Lower leg skin (tissue), 3 donors: ENCODE measurements at regions not wholly inside any gene's neighbourhood (a gene's known extent, or its start where the extent isn't known, plus 50 kb on each side); places are given as distances from the start of the nearest gene placed in this dataset.
"Not testable (repeated sequence)": the region's sequence is repeated elsewhere in the genome, so short reads cannot be mapped to it uniquely, and the experiment has no call there.

Experiments
- POLR2A ChIP-seq, 2 donors: fragments of 450-650 bp; IDR thresholded peaks; one replicate each; pipeline ENCODE4 v1.6.1; 2016 to 2017; ENCODE audit warnings: antibody characterized with exemption in 2 of 2, mild to moderate bottlenecking in 1 of 2, moderate library complexity in 1 of 2
- TF ChIP-seq, protein P1 (sequence below), 3 donors: fragments of 450-650 bp; IDR thresholded peaks; one replicate each; pipeline ENCODE4 v1.5.1; 2016; ENCODE audit warnings: antibody characterized with exemption in 3 of 3, mild to moderate bottlenecking in 3 of 3, moderate library complexity in 2 of 3

- TF ChIP-seq, protein P1, sequence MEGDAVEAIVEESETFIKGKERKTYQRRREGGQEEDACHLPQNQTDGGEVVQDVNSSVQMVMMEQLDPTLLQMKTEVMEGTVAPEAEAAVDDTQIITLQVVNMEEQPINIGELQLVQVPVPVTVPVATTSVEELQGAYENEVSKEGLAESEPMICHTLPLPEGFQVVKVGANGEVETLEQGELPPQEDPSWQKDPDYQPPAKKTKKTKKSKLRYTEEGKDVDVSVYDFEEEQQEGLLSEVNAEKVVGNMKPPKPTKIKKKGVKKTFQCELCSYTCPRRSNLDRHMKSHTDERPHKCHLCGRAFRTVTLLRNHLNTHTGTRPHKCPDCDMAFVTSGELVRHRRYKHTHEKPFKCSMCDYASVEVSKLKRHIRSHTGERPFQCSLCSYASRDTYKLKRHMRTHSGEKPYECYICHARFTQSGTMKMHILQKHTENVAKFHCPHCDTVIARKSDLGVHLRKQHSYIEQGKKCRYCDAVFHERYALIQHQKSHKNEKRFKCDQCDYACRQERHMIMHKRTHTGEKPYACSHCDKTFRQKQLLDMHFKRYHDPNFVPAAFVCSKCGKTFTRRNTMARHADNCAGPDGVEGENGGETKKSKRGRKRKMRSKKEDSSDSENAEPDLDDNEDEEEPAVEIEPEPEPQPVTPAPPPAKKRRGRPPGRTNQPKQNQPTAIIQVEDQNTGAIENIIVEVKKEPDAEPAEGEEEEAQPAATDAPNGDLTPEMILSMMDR (IDR thresholded peaks at IDR 0.05) = not testable (repeated sequence)
- not testable (repeated sequence) for TF ChIP-seq POLR2A (IDR thresholded peaks at IDR 0.05)
Observed at GRCh38 chr16:15274796-15275195, 103.3 kb downstream of the NPIPA5 start.
